ENCODE measurements at regions not wholly inside any gene's neighbourhood (a gene's known extent, or its start where the extent isn't known, plus 50 kb on each side); places are given as distances from the start of the nearest gene placed in this dataset.

DNA sequence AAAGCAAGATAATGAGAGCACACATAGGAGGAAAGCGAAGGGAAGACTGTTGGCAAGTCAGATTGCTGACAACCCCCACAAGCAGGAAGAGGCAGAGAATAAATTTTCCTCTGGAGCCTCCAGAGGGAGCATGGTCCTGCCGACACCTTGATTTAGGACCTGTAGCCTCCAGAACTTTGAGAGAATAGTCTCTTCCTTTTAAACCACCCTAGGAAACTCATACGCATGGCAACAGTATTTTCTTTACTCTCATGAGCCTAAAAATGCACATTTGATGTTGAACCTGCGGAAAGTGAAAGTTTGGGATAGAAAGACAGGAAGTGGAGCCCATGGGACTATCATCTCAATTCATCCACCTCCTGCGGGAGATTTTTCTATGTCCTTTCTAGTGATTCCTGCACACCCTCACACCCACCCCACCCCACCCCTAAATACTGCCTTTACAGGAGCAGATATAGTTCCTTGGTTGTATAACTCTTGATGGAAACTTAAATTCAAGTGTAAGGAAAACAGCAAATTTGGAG is 116.7 kb upstream of the LPP start:
- Histone ChIP-seq H3K4me3 (no peak overlapping the region), H3K36me3 (no peaks in the 10 kb centered on the region), H3K4me1 (no peaks in the 10 kb centered on the region), H3K27ac (peak overlapping the region; percentile 17 to 46), H3K9me3 (no peaks in the 10 kb centered on the region), H3K27me3 (no peaks in the 10 kb centered on the region)
- TF ChIP-seq POLR2A (IDR thresholded peaks at IDR 0.05), result no peak
- TF ChIP-seq, protein P1, sequence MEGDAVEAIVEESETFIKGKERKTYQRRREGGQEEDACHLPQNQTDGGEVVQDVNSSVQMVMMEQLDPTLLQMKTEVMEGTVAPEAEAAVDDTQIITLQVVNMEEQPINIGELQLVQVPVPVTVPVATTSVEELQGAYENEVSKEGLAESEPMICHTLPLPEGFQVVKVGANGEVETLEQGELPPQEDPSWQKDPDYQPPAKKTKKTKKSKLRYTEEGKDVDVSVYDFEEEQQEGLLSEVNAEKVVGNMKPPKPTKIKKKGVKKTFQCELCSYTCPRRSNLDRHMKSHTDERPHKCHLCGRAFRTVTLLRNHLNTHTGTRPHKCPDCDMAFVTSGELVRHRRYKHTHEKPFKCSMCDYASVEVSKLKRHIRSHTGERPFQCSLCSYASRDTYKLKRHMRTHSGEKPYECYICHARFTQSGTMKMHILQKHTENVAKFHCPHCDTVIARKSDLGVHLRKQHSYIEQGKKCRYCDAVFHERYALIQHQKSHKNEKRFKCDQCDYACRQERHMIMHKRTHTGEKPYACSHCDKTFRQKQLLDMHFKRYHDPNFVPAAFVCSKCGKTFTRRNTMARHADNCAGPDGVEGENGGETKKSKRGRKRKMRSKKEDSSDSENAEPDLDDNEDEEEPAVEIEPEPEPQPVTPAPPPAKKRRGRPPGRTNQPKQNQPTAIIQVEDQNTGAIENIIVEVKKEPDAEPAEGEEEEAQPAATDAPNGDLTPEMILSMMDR (IDR thresholded peaks at IDR 0.05), result peak; percentile 32 to 69 (median 58)
- intact Hi-C loops (cut with DNase I; ENCODE audit: low total_unique reads), result no loop called here
- peak in 1 of 2 donors; percentile 71 for DNase-seq

DNA sequence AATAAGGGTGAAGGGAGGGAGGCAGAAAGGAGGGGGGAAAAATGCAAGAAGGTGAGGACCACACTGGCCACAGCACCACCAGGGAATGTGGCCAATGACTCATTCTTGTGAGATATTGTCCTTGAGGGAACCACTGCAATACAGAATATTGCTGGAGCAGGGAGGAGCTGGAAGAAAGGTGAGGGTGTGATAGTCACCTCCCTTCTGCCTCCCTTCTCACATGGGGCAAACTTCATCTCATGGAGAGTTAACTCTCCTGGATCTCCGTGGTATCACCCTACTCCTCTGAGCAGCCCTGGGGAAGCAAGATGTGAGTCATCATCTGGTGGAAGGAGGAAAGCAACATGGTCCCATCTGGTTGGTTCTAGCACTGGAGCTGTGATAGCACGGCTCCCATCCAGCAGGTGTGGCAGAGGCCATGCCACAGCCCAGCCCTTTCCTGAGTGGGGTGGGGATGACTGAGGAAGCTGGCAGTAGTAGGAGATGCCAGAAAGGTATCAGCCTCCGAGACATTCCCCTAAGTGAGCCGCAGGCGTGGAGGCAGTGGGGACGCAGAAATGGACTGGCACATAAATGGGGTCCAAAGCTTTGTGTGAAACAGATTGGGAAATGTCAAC is 115.9 kb upstream of the LPP start:
- Histone ChIP-seq H3K4me3 (no peak overlapping the region), H3K4me1 (no peaks in the 10 kb centered on the region), H3K27me3 (no peaks in the 10 kb centered on the region), H3K9me3 (no peaks in the 10 kb centered on the region), H3K27ac (no peak overlapping the region), H3K36me3 (no peaks in the 10 kb centered on the region)
- DNase-seq, result no peak
- TF ChIP-seq, protein P1 (IDR thresholded peaks at IDR 0.05), result no peak
- intact Hi-C loops (cut with DNase I; ENCODE audit: low total_unique reads), result no loop called here

DNA sequence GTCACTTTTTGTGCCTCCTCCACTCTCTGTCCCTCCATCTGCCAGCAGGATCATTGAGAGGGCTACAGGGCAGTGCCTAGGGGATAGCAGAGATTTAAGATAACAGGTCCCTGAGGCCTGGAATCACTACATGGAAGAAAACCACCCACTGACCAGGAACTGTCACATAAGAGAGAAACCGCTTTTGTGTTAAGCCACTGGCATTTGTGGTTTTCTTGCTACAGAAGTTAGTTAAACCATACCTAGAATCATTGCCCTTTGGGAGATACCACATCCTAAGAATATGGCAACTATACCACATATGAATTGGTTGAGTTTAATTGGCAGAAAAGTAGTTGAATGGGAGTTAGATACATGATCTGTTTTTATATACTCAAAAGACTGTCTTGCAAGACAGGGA is 112.8 kb upstream of the LPP start:
- no peak for TF ChIP-seq POLR2A (IDR thresholded peaks at IDR 0.05)
- TF ChIP-seq, protein P1 (IDR thresholded peaks at IDR 0.05), result no peak
- intact Hi-C loops (cut with DNase I; ENCODE audit: low total_unique reads), result no loop called here

DNA sequence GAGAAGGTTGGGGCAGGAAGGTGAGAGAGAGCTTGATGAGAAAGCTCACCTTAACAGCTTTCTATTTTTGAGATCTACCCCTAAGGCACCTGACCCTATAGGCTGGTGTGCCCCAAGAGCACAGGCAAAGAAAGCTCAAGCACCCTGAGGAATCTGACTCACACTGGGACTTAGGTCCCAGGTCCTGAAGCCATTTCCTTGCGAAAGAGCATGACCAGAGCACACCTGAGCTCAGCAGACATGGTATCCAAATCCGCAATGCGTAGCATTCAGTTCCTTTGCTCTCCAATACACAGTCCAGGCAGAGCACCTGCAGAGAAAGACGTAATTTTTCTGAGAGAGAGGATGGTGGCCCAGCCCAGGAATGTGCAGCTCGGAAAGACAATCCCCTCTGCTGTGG is 112.1 kb upstream of the LPP start:
- no peaks in the 10 kb centered on the region for H3K36me3 ChIP-seq
- no peaks in the 10 kb centered on the region for H3K9me3 ChIP-seq
- no peak overlapping the region for H3K27ac ChIP-seq
- TF ChIP-seq, protein P1 (IDR thresholded peaks at IDR 0.05), result no peak
- DNase-seq, result no peak
- H3K27me3 ChIP-seq, result no peaks in the 10 kb centered on the region
- intact Hi-C loops (cut with DNase I; ENCODE audit: low total_unique reads), result no loop called here
- no peak overlapping the region for H3K4me3 ChIP-seq
- H3K4me1 ChIP-seq, result no peaks in the 10 kb centered on the region

More for the DNA sequence above, 112.8 kb upstream of the LPP start:
- no peaks in the 10 kb centered on the region for H3K4me1 ChIP-seq
- no peaks in the 10 kb centered on the region for H3K36me3 ChIP-seq
- H3K9me3 ChIP-seq, result no peaks in the 10 kb centered on the region
- no peak overlapping the region for H3K4me3 ChIP-seq
- H3K27ac ChIP-seq, result no peak overlapping the region
- DNase-seq, result no peak
- no peaks in the 10 kb centered on the region for H3K27me3 ChIP-seq

DNA sequence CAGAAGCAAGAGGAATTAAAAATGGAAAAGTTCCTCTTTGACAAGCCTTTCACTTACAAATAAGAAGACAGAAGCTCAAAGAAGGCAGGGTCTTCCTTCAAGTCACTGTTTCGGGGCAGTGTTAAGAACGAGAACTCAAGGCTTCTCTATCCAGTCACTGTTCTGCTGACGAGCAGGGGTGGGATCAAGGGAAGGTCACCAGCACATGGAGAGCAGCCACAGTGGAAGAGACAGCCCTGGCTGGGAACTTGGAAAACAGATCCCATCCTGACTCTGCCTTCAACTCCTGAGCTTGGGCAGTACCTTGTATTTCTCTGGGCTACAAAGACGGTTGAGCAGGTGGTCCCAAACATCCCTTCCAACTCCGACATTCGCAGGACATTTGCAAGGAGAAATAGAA is 111.5 kb upstream of the LPP start:
- H3K4me1 ChIP-seq, result no peaks in the 10 kb centered on the region
- DNase-seq, result no peak
- no peak overlapping the region for H3K27ac ChIP-seq
- H3K27me3 ChIP-seq, result no peaks in the 10 kb centered on the region
- TF ChIP-seq, protein P1 (IDR thresholded peaks at IDR 0.05), result no peak
- no peak for TF ChIP-seq POLR2A (IDR thresholded peaks at IDR 0.05)
- intact Hi-C loops (cut with DNase I; ENCODE audit: low total_unique reads), result no loop called here
- no peaks in the 10 kb centered on the region for H3K36me3 ChIP-seq
- H3K9me3 ChIP-seq, result no peaks in the 10 kb centered on the region
- no peak overlapping the region for H3K4me3 ChIP-seq

Measured in uterus (tissue), 3 donors.